RWPE2 (cell line): ENCODE measurements at regions not wholly inside any gene's neighbourhood (a gene's known extent, or its start where the extent isn't known, plus 50 kb on each side); places are given as distances from the start of the nearest gene placed in this dataset.

Experiments used
- ATAC-seq: fragments of 200-7000 bp; cut with Tn5 transposase; 3 replicates; pipeline ENCODE4 v1.9.1; 2021; ENCODE audit warnings: low read depth
- DNase-seq: peaks from one replicate; pipeline ENCODE4 v3.0.0-alpha.2; 2020; ENCODE audit warnings: low spot score
- H3K27ac ChIP-seq: fragments of 450-650 bp; 2 replicates; pipeline ENCODE4 v1.5.1; 2017; ENCODE audit warnings: mild to moderate bottlenecking; ENCODE audit not compliant: poor library complexity, severe bottlenecking
- H3K27me3 ChIP-seq: fragments of 250-450 bp; sonication (Bioruptor Pico); 2 replicates; pipeline ENCODE4 v1.5.1; 2021; ENCODE audit warnings: mild to moderate bottlenecking, moderate library complexity; ENCODE audit not compliant: insufficient read depth, poor library complexity, severe bottlenecking
- H3K36me3 ChIP-seq: fragments of 250-450 bp; sonication (Bioruptor Pico); 2 replicates; pipeline ENCODE4 v1.5.1; 2020; ENCODE audit warnings: low read depth, mild to moderate bottlenecking, moderate library complexity
- H3K4me1 ChIP-seq: fragments of 250-450 bp; sonication (Bioruptor Pico); 2 replicates; pipeline ENCODE4 v1.5.1; 2021; ENCODE audit warnings: mild to moderate bottlenecking, moderate library complexity; ENCODE audit not compliant: insufficient read depth, poor library complexity, severe bottlenecking
- H3K4me3 ChIP-seq: fragments of 250-450 bp; sonication (Bioruptor Pico); 2 replicates; pipeline ENCODE4 v1.5.1; 2021; ENCODE audit warnings: mild to moderate bottlenecking, moderate library complexity; ENCODE audit not compliant: severe bottlenecking
- H3K9me3 ChIP-seq: fragments of 250-450 bp; sonication (Bioruptor Pico); 2 replicates; pipeline ENCODE4 v1.5.1; 2021; ENCODE audit warnings: mild to moderate bottlenecking, moderate library complexity; ENCODE audit not compliant: severe bottlenecking
- TF ChIP-seq, protein P1 (sequence below): fragments of 450-650 bp; IDR thresholded peaks from one replicate; pipeline ENCODE4 v1.5.1; 2017; ENCODE audit warnings: mild to moderate bottlenecking, moderate library complexity; ENCODE audit not compliant: poor library complexity, severe bottlenecking

DNA sequence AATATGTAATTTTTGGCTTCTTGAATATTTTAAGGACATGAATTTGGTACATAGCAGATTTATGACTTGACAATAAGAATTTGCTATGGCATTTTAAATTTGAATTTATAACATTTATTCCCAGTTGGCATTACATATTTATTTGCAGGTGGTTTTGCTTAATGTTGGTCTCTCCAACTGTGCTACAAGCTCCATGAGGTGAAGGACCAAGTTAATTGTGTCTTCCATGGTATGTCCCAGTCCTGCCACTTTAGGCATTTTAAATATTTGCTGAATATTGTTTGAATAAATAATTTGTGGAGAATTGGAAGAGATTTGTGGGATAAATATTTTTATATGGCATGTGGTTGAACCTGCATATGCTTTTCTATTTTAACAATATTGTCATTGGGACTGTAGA is 253.4 kb upstream of the RIOK2 start:
- ATAC-seq (no peak), DNase-seq (no peak)
- Histone ChIP-seq H3K4me1 (no peaks in the 10 kb centered on the region), H3K36me3 (no peaks in the 10 kb centered on the region), H3K4me3 (no peak overlapping the region), H3K9me3 (no peaks in the 10 kb centered on the region), H3K27me3 (no peaks in the 10 kb centered on the region), H3K27ac (no peak overlapping the region)
- TF ChIP-seq, protein P1, sequence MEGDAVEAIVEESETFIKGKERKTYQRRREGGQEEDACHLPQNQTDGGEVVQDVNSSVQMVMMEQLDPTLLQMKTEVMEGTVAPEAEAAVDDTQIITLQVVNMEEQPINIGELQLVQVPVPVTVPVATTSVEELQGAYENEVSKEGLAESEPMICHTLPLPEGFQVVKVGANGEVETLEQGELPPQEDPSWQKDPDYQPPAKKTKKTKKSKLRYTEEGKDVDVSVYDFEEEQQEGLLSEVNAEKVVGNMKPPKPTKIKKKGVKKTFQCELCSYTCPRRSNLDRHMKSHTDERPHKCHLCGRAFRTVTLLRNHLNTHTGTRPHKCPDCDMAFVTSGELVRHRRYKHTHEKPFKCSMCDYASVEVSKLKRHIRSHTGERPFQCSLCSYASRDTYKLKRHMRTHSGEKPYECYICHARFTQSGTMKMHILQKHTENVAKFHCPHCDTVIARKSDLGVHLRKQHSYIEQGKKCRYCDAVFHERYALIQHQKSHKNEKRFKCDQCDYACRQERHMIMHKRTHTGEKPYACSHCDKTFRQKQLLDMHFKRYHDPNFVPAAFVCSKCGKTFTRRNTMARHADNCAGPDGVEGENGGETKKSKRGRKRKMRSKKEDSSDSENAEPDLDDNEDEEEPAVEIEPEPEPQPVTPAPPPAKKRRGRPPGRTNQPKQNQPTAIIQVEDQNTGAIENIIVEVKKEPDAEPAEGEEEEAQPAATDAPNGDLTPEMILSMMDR: no peak

DNA sequence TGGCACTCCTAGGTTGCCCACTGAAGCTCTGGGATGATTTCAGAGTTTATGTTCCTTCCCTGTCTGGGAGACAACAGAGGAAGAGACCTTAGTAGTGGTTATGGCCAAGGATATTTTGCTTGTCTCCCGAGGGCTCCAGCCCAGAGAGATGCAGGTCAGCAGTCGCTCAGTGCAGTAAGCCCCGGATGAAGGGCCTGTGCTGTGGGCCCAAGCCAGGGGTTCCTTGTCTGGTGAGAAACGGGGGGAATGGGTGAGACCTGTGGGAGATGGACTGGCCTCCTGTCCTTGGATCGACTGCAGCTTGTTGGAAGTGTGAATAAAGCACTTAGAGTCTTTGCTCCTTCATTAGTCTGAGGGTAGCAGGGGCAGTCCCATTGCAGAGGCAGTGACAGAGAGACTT is 260.7 kb upstream of the RIOK2 start:
- H3K4me3 ChIP-seq: no peak overlapping the region
- no peaks in the 10 kb centered on the region for H3K27me3 ChIP-seq
- ATAC-seq (no peak), DNase-seq (no peak)
- H3K36me3 ChIP-seq: no peaks in the 10 kb centered on the region
- H3K9me3 ChIP-seq: peaks cover 2% of the 10 kb centered on the region
- H3K27ac ChIP-seq: no peak overlapping the region
- no peaks in the 10 kb centered on the region for H3K4me1 ChIP-seq
- TF ChIP-seq, protein P1: no peak

DNA sequence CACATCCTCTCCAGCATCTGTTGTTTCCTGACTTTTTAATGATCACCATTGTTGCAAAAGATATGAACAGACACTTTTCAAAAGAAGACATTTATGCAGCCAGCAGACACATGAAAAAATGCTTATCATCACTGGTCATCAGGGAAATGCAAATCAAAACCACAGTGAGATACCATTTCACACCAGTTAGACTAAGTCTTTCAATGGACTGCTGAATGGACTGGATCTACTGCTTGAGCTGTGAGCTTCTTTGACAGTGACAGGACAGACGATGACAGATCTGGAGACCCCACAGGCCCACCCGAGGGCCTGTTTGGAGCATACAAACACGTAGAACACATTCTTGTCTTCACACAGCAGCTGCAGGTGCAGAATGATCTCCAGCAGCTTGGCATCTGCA is 266.1 kb upstream of the RIOK2 start:
- H3K9me3 ChIP-seq: peaks cover 4% of the 10 kb centered on the region
- H3K4me1 ChIP-seq: no peaks in the 10 kb centered on the region
- TF ChIP-seq, protein P1: no peak
- no peaks in the 10 kb centered on the region for H3K36me3 ChIP-seq
- H3K27ac ChIP-seq: no peak overlapping the region
- ATAC-seq (no peak), DNase-seq (no peak)
- no peak overlapping the region for H3K4me3 ChIP-seq
- no peaks in the 10 kb centered on the region for H3K27me3 ChIP-seq

DNA sequence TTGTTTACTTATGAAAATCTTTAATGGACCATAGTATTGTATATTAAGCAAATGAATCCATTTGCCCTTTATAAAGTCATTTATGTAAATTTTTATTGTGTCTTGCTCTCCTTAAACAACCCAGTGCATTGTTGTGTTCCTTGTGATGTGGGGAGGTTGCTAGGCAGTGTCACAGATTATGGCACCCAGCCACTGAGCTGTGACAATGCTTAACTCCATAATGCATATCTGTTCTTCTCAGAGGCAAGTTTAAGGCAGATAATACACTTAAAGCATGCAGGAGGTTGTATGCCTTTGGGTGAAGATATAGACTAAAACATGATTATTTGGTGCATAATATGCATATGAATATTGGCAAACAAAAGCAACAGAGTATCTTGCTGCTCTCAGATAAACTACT is 269.6 kb upstream of the RIOK2 start:
- DNase-seq (no peak), ATAC-seq (no peak)
- Histone ChIP-seq H3K4me1 (no peaks in the 10 kb centered on the region), H3K27me3 (no peaks in the 10 kb centered on the region), H3K36me3 (no peaks in the 10 kb centered on the region), H3K9me3 (peaks cover 2% of the 10 kb centered on the region), H3K4me3 (no peak overlapping the region), H3K27ac (no peak overlapping the region)
- TF ChIP-seq, protein P1: no peak

DNA sequence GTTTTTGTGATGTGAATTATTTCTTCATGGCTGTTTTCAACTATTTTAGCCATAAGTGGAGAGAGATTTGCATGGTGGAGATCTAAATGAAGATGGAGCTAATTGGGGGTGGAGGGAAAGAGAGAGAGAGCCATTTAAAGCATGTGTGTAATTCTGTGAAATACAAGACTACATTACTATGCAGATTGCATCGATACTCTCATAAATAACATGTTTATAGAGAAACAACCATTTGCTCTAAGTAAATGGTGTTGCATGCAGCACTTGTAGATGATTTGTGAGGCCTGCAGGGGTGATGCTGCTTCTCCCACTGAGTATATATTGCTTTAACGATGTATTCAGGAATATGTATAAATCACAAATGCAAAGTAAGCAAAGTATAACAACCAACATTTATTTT is 270.2 kb upstream of the RIOK2 start:
- peaks cover 2% of the 10 kb centered on the region for H3K9me3 ChIP-seq
- H3K4me1 ChIP-seq: no peaks in the 10 kb centered on the region
- no peak for DNase-seq
- ATAC-seq: no peak
- H3K36me3 ChIP-seq: no peaks in the 10 kb centered on the region
- no peak overlapping the region for H3K27ac ChIP-seq
- TF ChIP-seq, protein P1: no peak
- no peak overlapping the region for H3K4me3 ChIP-seq
- H3K27me3 ChIP-seq: no peaks in the 10 kb centered on the region
